ENCODE measurements at regions not wholly inside any gene's neighbourhood (a gene's known extent, or its start where the extent isn't known, plus 50 kb on each side); places are given as distances from the start of the nearest gene placed in this dataset.
"Not testable (repeated sequence)": the region's sequence is repeated elsewhere in the genome, so short reads cannot be mapped to it uniquely, and the experiment has no call there.

GRCh38 chr9:81082221-81082620 lies 607.1 kb downstream of the TLE1 start:
- no peaks in the 10 kb centered on the region for H3K36me3 Mint-ChIP-seq
- no peak overlapping the region for H3K27ac Mint-ChIP-seq
- H3K9me3 Mint-ChIP-seq (ENCODE audit: low read depth), result no peaks in the 10 kb centered on the region
- no peak overlapping the region for H3K4me3 Mint-ChIP-seq
- no peaks in the 10 kb centered on the region for H3K27me3 Mint-ChIP-seq
- H3K4me1 Mint-ChIP-seq (ENCODE audit: low read depth), result no peaks in the 10 kb centered on the region

- no peak overlapping the region for H3K4me3 Mint-ChIP-seq
- H3K9me3 Mint-ChIP-seq (ENCODE audit: low read depth), result no peaks in the 10 kb centered on the region
- no peak overlapping the region for H3K27ac Mint-ChIP-seq
Observed at GRCh38 chr9:81080900-81081299, 608.4 kb downstream of the TLE1 start.

DNA sequence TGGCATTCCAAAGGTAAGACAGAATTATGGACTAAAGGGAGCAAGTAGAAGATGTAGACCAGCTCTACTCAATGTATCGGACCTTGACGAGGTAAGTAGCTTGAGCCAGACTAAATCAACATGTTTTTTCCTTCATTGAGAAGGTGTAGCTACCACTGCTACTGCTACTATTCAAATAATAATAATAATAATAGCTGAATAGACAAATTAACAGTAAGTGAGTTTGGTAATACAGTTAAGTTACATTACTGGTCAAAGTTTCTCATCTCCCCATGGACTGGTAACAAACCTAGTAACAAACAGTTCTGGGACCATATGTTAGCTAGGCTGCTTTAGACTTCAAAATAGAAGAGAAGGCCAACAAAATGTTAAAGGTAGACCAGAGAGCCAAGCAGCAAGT lies 609.2 kb downstream of the TLE1 start:
- Mint-ChIP-seq H3K27ac (no peak overlapping the region), H3K27me3 (no peaks in the 10 kb centered on the region), H3K9me3 (ENCODE audit: low read depth) (no peaks in the 10 kb centered on the region), H3K36me3 (no peaks in the 10 kb centered on the region), H3K4me3 (no peak overlapping the region), H3K4me1 (ENCODE audit: low read depth) (no peaks in the 10 kb centered on the region)

More at GRCh38 chr9:81080900-81081299, 608.4 kb downstream of the TLE1 start:
- H3K27me3 Mint-ChIP-seq, result no peaks in the 10 kb centered on the region
- no peaks in the 10 kb centered on the region for H3K4me1 Mint-ChIP-seq (ENCODE audit: low read depth)
- no peaks in the 10 kb centered on the region for H3K36me3 Mint-ChIP-seq

DNA sequence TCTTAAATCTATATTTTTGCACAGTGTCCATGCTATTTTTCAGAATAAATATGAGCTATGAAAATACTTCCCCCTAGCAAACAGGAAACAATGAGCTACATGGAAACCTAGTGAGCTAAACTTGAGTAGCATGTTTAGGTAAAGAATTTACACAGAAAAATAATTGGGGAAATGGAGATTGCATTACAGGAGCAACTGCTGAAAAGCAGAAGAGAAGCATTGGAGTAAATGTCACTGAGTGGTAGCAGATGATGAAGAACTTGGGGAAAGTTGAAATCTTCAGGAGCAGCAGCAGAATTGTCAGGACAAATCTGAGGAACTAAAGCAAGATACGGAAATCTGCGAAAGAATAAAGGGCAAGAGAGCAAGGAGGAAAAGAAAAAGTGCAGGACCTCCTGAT lies 610.3 kb downstream of the TLE1 start:
- H3K4me1 Mint-ChIP-seq (ENCODE audit: low read depth), result no peaks in the 10 kb centered on the region
- H3K36me3 Mint-ChIP-seq, result no peaks in the 10 kb centered on the region
- no peak overlapping the region for H3K27ac Mint-ChIP-seq
- H3K4me3 Mint-ChIP-seq, result no peak overlapping the region
- no peaks in the 10 kb centered on the region for H3K27me3 Mint-ChIP-seq
- no peaks in the 10 kb centered on the region for H3K9me3 Mint-ChIP-seq (ENCODE audit: low read depth)

GRCh38 chr9:81078555-81078954 lies 610.8 kb downstream of the TLE1 start:
- no peaks in the 10 kb centered on the region for H3K27me3 Mint-ChIP-seq
- H3K36me3 Mint-ChIP-seq, result no peaks in the 10 kb centered on the region
- no peaks in the 10 kb centered on the region for H3K9me3 Mint-ChIP-seq (ENCODE audit: low read depth)
- H3K4me3 Mint-ChIP-seq, result no peak overlapping the region
- no peak overlapping the region for H3K27ac Mint-ChIP-seq
- H3K4me1 Mint-ChIP-seq (ENCODE audit: low read depth), result no peaks in the 10 kb centered on the region

DNA sequence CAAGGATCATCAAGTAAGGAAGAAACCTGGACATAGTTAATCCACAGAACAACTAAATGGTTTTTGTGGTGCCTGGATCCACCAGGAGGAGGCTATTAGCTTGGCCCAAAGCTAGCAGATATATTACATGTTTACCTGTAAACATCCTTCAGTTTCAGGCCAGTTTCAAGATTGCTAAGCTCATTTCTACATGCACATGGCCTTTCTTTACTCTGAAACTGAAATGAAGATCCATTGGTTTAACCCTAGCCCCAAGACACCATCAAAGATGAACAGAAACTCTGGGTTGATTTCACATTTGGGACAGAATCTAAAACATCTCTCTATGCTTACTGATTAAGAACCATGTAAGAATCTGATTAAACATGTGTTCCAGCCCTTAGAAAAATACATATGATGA lies 611.8 kb downstream of the TLE1 start:
- H3K27ac Mint-ChIP-seq, result no peak overlapping the region
- no peaks in the 10 kb centered on the region for H3K4me1 Mint-ChIP-seq (ENCODE audit: low read depth)
- no peak overlapping the region for H3K4me3 Mint-ChIP-seq
- H3K36me3 Mint-ChIP-seq, result no peaks in the 10 kb centered on the region
- no peaks in the 10 kb centered on the region for H3K9me3 Mint-ChIP-seq (ENCODE audit: low read depth)
- H3K27me3 Mint-ChIP-seq, result no peaks in the 10 kb centered on the region

- Mint-ChIP-seq H3K27ac (no peak overlapping the region), H3K27me3 (no peaks in the 10 kb centered on the region), H3K36me3 (no peaks in the 10 kb centered on the region), H3K4me1 (ENCODE audit: low read depth) (no peaks in the 10 kb centered on the region), H3K9me3 (ENCODE audit: low read depth) (no peaks in the 10 kb centered on the region), H3K4me3 (no peak overlapping the region)
Observed at GRCh38 chr9:81076131-81076530, 613.2 kb downstream of the TLE1 start.

GRCh38 chr9:81074221-81074620 lies 615.1 kb downstream of the TLE1 start:
- Mint-ChIP-seq H3K4me1 (ENCODE audit: low read depth) (no peaks in the 10 kb centered on the region), H3K36me3 (no peaks in the 10 kb centered on the region), H3K9me3 (ENCODE audit: low read depth) (no peaks in the 10 kb centered on the region), H3K4me3 (no peak overlapping the region), H3K27ac (no peak overlapping the region), H3K27me3 (no peaks in the 10 kb centered on the region)

- Mint-ChIP-seq H3K4me3 (no peak overlapping the region), H3K36me3 (no peaks in the 10 kb centered on the region), H3K9me3 (ENCODE audit: low read depth) (no peaks in the 10 kb centered on the region), H3K4me1 (ENCODE audit: low read depth) (no peaks in the 10 kb centered on the region), H3K27me3 (no peaks in the 10 kb centered on the region), H3K27ac (no peak overlapping the region)
Observed at GRCh38 chr9:81073821-81074220, 615.5 kb downstream of the TLE1 start.

DNA sequence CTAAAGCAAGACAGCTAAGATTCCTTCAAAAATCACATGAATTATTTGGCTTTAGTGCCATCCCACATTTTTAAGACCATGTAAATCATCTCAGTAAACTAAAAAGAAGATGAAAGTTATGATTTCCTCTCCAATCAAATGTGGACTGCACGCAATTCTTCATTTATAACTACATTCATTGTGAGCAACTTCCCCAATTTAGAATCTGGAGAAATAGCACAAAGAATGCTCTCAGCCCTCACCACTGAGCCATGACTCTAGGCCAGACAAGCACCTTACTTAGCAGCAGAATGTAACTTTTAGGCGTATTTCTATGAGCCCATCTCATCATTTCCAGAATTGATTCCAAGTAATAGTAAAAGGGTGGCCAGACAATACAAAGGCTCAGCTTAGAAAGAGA lies 616.6 kb downstream of the TLE1 start:
- Mint-ChIP-seq H3K27me3 (no peaks in the 10 kb centered on the region), H3K36me3 (no peaks in the 10 kb centered on the region), H3K27ac (no peak overlapping the region), H3K4me3 (no peak overlapping the region), H3K4me1 (ENCODE audit: low read depth) (no peaks in the 10 kb centered on the region), H3K9me3 (ENCODE audit: low read depth) (no peaks in the 10 kb centered on the region)

DNA sequence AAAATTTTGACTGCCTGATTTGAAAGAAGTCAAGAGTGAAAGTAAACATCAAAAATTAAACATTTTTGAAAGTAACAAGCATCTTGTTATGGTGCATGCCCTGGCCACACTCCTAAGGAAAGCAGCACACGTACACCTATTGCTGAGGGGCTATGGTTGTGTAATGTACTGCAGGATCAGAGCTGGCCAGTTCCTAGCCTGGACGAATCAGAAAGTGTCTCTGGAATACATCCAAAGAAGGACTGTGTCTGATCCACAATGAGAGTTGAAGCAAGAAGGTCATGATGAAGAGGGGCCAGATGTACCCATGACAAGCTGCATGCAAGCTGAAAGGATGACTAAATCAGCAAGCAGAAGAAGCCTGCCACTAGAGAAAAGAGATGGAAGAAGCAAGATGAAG lies 618.2 kb downstream of the TLE1 start:
- Mint-ChIP-seq H3K4me1 (ENCODE audit: low read depth) (no peaks in the 10 kb centered on the region), H3K9me3 (ENCODE audit: low read depth) (no peaks in the 10 kb centered on the region), H3K4me3 (no peak overlapping the region), H3K27ac (no peak overlapping the region), H3K27me3 (no peaks in the 10 kb centered on the region), H3K36me3 (no peaks in the 10 kb centered on the region)

DNA sequence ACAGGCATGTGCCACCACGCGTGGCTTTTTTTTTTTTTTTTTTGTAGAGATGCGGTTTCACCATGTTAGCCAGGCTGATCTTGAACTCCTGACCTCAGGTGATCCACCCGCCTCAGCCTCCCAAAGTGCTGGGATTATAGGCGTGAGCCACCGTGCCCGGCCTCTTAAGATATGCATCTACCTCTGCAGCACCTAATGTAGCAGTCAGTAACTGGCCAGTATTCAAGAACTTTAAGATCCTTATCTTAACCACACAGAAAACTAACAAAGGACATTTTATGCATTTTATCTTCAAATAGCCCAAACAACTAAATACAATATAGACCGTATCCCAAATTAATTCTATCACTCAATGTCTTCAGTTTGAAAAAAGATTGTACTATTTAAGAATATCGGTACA lies 618.7 kb downstream of the TLE1 start:
- Mint-ChIP-seq H3K9me3 (ENCODE audit: low read depth) (no peaks in the 10 kb centered on the region), H3K27ac (no peak overlapping the region), H3K4me3 (no peak overlapping the region), H3K4me1 (ENCODE audit: low read depth) (no peaks in the 10 kb centered on the region), H3K27me3 (no peaks in the 10 kb centered on the region), H3K36me3 (no peaks in the 10 kb centered on the region)

GRCh38 chr9:81069923-81070322 lies 619.4 kb downstream of the TLE1 start:
- Mint-ChIP-seq H3K36me3 (no peaks in the 10 kb centered on the region), H3K27ac (no peak overlapping the region), H3K4me1 (ENCODE audit: low read depth) (no peaks in the 10 kb centered on the region), H3K4me3 (no peak overlapping the region), H3K9me3 (ENCODE audit: low read depth) (no peaks in the 10 kb centered on the region), H3K27me3 (no peaks in the 10 kb centered on the region)

GRCh38 chr9:81069038-81069795 lies 620.1 kb downstream of the TLE1 start:
- Mint-ChIP-seq H3K36me3 (no peaks in the 10 kb centered on the region), H3K9me3 (ENCODE audit: low read depth) (peaks cover 2% of the 10 kb centered on the region), H3K4me3 (no peak overlapping the region), H3K27ac (no peak overlapping the region), H3K4me1 (ENCODE audit: low read depth) (no peaks in the 10 kb centered on the region), H3K27me3 (no peaks in the 10 kb centered on the region)

GRCh38 chr9:81062995-81063394 lies 626.4 kb downstream of the TLE1 start:
- H3K4me1 Mint-ChIP-seq (ENCODE audit: low read depth); H3K4me3 Mint-ChIP-seq; H3K27ac Mint-ChIP-seq; H3K27me3 Mint-ChIP-seq; H3K36me3 Mint-ChIP-seq: not testable (repeated sequence)
- peaks cover 13% of the 10 kb centered on the region for H3K9me3 Mint-ChIP-seq (ENCODE audit: low read depth)

DNA sequence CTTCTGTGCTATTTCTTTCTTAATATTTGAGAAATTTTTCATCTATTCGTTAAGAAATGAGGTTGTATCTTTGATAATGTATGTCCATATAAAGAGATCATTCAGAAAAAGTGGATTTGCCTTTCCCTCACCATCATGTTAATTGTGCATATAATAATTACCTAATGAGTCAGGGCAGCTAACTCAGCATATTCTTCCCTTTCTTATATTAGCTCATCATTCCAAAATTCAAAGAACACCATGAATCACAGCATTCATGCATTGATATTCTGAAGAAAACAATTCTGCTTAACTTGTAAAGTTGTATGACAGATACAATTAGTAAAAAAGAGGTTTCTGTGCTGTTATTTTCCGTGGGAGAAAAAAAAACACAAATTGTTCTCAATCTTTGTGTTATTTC lies 630.6 kb downstream of the TLE1 start:
- peaks cover 4% of the 10 kb centered on the region for H3K36me3 Mint-ChIP-seq
- H3K4me3 Mint-ChIP-seq, result no peak overlapping the region
- peaks cover 10% of the 10 kb centered on the region for H3K9me3 Mint-ChIP-seq (ENCODE audit: low read depth)
- H3K27ac Mint-ChIP-seq, result no peak overlapping the region
- H3K4me1 Mint-ChIP-seq (ENCODE audit: low read depth), result no peaks in the 10 kb centered on the region
- H3K27me3 Mint-ChIP-seq, result peaks cover 2% of the 10 kb centered on the region
